ENCODE measurements at regions not wholly inside any gene's neighbourhood (a gene's known extent, or its start where the extent isn't known, plus 50 kb on each side); places are given as distances from the start of the nearest gene placed in this dataset.

DNA sequence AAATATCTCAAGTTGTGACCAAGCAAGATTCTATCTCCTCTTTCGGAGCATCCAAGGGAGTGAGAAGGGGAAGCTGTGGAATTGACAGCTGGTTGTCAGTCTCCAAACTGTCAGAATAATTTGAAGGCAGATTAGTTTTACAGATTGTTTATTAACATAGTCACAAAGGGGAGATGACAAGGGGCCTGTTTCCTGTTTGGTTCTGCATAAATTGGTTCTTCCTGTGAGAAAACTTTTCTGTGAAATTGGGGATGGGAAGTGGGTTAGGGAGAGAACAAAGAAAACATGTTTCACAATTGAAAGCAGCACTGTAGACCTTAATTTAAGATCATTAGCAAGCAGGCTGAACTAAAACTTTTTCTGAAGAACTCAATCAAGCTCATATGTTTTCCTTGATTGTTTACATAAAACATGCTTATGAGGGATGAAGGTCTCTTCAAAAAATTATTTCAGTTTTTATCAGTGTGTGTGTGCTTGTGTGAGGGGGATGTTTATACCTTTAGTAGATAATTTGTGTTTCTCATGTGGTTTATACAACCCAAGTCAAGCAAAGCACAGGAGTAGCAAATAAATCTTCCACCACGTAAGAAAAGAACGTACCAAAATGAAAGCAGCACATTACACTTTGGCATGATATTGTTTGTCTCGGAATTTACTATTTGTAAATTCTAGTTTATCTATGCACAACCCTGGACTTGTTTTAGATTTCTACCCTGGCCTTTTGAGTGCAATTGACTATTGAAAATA, 604.9 kb upstream of the CDH2 start:
- TF ChIP-seq PPARA (CRISPR knock-in tag; IDR thresholded peaks at IDR 0.05; ENCODE audit: borderline replicate concordance): no peak
- TF ChIP-seq, protein P1, sequence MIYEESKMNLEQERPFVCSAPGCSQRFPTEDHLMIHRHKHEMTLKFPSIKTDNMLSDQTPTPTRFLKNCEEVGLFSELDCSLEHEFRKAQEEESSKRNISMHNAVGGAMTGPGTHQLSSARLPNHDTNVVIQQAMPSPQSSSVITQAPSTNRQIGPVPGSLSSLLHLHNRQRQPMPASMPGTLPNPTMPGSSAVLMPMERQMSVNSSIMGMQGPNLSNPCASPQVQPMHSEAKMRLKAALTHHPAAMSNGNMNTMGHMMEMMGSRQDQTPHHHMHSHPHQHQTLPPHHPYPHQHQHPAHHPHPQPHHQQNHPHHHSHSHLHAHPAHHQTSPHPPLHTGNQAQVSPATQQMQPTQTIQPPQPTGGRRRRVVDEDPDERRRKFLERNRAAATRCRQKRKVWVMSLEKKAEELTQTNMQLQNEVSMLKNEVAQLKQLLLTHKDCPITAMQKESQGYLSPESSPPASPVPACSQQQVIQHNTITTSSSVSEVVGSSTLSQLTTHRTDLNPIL (CRISPR knock-in tag; IDR thresholded peaks at IDR 0.05; ENCODE audit: low read depth): no peak
- TF ChIP-seq SNAI2 (CRISPR knock-in tag; IDR thresholded peaks at IDR 0.05): no peak
- no peak for TF ChIP-seq ZNF565 (CRISPR knock-in tag; conservative IDR thresholded peaks at IDR 0.05; ENCODE audit: low read depth)
- TF ChIP-seq, protein P2, sequence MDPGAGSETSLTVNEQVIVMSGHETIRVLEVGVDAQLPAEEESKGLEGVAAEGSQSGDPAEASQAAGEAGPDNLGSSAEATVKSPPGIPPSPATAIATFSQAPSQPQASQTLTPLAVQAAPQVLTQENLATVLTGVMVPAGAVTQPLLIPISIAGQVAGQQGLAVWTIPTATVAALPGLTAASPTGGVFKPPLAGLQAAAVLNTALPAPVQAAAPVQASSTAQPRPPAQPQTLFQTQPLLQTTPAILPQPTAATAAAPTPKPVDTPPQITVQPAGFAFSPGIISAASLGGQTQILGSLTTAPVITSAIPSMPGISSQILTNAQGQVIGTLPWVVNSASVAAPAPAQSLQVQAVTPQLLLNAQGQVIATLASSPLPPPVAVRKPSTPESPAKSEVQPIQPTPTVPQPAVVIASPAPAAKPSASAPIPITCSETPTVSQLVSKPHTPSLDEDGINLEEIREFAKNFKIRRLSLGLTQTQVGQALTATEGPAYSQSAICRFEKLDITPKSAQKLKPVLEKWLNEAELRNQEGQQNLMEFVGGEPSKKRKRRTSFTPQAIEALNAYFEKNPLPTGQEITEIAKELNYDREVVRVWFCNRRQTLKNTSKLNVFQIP (CRISPR knock-in tag; IDR thresholded peaks at IDR 0.05; ENCODE audit: borderline replicate concordance, low read depth): no peak
- no peak for TF ChIP-seq OSR1 (CRISPR knock-in tag; IDR thresholded peaks at IDR 0.05)
- no peak for TF ChIP-seq GLIS3 (CRISPR knock-in tag; IDR thresholded peaks at IDR 0.05)
- ATAC-seq: no peak

DNA sequence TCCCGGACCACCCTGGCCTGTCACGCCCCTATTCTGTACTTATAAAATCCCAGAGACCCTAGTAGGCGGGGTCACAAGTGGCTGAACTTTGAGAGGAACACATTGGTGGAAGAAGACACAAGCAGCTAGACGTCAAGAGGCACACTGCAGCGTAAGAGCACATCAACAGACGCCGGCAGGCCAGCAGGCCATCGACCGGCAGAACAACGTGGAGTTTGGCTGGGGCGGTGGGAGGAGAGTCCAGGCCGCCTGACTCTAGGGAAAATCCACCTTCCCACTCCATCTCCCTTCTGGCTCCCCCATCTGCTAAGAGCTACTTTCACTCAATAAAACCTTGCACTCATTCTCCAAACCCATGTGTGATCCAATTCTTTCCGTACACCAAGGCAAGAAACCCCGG, 601.8 kb upstream of the CDH2 start:
- TF ChIP-seq, protein P3, sequence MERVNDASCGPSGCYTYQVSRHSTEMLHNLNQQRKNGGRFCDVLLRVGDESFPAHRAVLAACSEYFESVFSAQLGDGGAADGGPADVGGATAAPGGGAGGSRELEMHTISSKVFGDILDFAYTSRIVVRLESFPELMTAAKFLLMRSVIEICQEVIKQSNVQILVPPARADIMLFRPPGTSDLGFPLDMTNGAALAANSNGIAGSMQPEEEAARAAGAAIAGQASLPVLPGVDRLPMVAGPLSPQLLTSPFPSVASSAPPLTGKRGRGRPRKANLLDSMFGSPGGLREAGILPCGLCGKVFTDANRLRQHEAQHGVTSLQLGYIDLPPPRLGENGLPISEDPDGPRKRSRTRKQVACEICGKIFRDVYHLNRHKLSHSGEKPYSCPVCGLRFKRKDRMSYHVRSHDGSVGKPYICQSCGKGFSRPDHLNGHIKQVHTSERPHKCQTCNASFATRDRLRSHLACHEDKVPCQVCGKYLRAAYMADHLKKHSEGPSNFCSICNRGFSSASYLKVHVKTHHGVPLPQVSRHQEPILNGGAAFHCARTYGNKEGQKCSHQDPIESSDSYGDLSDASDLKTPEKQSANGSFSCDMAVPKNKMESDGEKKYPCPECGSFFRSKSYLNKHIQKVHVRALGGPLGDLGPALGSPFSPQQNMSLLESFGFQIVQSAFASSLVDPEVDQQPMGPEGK (CRISPR knock-in tag; IDR thresholded peaks at IDR 0.05; ENCODE audit: borderline replicate concordance): no peak
- TF ChIP-seq, protein P1 (CRISPR knock-in tag; IDR thresholded peaks at IDR 0.05; ENCODE audit: low read depth): no peak
- TF ChIP-seq TOX (CRISPR knock-in tag; IDR thresholded peaks at IDR 0.05; ENCODE audit: borderline replicate concordance) (no peak), ZC3H10 (CRISPR knock-in tag; IDR thresholded peaks at IDR 0.05) (no peak), GLIS3 (CRISPR knock-in tag; IDR thresholded peaks at IDR 0.05) (no peak)
- ATAC-seq: no peak

DNA sequence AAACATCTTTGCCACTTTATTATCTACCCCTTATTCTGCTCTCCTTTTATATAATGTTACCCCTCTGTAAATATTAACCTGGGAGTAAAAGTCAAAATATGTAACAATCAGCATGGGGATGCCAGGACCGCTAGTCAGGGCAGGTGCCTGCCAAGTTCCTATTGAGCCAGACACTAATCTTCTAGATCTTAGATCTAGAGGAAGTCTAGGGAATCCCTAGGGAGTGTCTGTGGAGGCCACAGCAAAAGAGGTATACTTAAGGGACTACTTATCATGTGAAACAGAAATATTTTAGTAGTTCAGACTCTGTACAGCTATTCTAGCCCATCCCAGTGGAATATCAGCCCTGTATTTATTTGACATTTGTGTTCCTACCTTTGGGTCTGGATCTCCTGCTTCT, 600.8 kb upstream of the CDH2 start:
- no peak for ATAC-seq
- TF ChIP-seq, protein P1 (CRISPR knock-in tag; IDR thresholded peaks at IDR 0.05; ENCODE audit: low read depth): no peak
- no peak for TF ChIP-seq BACH2 (CRISPR knock-in tag; IDR thresholded peaks at IDR 0.05; ENCODE audit: borderline replicate concordance)
- TF ChIP-seq TOX (CRISPR knock-in tag; IDR thresholded peaks at IDR 0.05; ENCODE audit: borderline replicate concordance): no peak
- no peak for TF ChIP-seq RARB (CRISPR knock-in tag; IDR thresholded peaks at IDR 0.05)
- no peak for TF ChIP-seq ISL1 (CRISPR knock-in tag; IDR thresholded peaks at IDR 0.05)
- TF ChIP-seq, protein P4, sequence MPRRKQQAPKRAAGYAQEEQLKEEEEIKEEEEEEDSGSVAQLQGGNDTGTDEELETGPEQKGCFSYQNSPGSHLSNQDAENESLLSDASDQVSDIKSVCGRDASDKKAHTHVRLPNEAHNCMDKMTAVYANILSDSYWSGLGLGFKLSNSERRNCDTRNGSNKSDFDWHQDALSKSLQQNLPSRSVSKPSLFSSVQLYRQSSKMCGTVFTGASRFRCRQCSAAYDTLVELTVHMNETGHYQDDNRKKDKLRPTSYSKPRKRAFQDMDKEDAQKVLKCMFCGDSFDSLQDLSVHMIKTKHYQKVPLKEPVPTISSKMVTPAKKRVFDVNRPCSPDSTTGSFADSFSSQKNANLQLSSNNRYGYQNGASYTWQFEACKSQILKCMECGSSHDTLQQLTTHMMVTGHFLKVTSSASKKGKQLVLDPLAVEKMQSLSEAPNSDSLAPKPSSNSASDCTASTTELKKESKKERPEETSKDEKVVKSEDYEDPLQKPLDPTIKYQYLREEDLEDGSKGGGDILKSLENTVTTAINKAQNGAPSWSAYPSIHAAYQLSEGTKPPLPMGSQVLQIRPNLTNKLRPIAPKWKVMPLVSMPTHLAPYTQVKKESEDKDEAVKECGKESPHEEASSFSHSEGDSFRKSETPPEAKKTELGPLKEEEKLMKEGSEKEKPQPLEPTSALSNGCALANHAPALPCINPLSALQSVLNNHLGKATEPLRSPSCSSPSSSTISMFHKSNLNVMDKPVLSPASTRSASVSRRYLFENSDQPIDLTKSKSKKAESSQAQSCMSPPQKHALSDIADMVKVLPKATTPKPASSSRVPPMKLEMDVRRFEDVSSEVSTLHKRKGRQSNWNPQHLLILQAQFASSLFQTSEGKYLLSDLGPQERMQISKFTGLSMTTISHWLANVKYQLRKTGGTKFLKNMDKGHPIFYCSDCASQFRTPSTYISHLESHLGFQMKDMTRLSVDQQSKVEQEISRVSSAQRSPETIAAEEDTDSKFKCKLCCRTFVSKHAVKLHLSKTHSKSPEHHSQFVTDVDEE (CRISPR knock-in tag; IDR thresholded peaks at IDR 0.05): no peak

DNA sequence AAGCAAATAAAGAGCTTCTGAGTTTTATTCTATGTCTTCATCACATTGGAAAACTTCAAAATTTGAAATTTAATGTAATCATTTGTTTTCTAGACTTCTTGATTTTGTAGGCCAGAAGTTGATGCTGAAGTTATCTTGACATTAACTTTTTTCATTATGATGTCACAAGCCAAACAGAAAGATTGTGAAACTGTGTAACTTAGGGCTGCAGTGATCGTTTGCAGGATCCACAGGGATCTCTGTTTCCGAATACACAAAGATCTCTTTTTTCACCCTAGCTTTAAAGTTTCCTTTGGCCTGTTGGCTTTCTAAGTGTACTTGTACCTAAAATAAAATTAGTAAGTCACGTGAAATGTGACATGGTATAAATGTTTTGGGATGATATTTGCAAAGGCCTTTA, 594.9 kb upstream of the CDH2 start:
- no peak for ATAC-seq
- TF ChIP-seq, protein P1 (CRISPR knock-in tag; IDR thresholded peaks at IDR 0.05; ENCODE audit: low read depth): no peak
- no peak for TF ChIP-seq OSR1 (CRISPR knock-in tag; IDR thresholded peaks at IDR 0.05)
- no peak for TF ChIP-seq SNAI2 (CRISPR knock-in tag; IDR thresholded peaks at IDR 0.05)
- TF ChIP-seq, protein P2 (CRISPR knock-in tag; IDR thresholded peaks at IDR 0.05; ENCODE audit: borderline replicate concordance, low read depth): no peak
- TF ChIP-seq, protein P3 (CRISPR knock-in tag; IDR thresholded peaks at IDR 0.05; ENCODE audit: borderline replicate concordance): no peak
- TF ChIP-seq, protein P5, sequence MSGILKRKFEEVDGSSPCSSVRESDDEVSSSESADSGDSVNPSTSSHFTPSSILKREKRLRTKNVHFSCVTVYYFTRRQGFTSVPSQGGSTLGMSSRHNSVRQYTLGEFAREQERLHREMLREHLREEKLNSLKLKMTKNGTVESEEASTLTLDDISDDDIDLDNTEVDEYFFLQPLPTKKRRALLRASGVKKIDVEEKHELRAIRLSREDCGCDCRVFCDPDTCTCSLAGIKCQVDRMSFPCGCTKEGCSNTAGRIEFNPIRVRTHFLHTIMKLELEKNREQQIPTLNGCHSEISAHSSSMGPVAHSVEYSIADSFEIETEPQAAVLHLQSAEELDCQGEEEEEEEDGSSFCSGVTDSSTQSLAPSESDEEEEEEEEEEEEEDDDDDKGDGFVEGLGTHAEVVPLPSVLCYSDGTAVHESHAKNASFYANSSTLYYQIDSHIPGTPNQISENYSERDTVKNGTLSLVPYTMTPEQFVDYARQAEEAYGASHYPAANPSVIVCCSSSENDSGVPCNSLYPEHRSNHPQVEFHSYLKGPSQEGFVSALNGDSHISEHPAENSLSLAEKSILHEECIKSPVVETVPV (CRISPR knock-in tag; IDR thresholded peaks at IDR 0.05): no peak
- TF ChIP-seq ZFP3 (CRISPR knock-in tag; IDR thresholded peaks at IDR 0.05): no peak

All from SK-N-SH treated with all-trans-retinoic acid at 6 μM for 48 hours (cell line).